ENCODE measurements at regions not wholly inside any gene's neighbourhood (a gene's known extent, or its start where the extent isn't known, plus 50 kb on each side); places are given as distances from the start of the nearest gene placed in this dataset.

GRCh38 chr7:81300753-81301152 is 381.9 kb upstream of the SEMA3C start:
- H3K4me3 ChIP-seq (replicated peaks; ENCODE audit: low read depth, low read length) = no peak overlapping the region
- no peaks in the 10 kb centered on the region for H3K27me3 ChIP-seq (replicated peaks; ENCODE audit: control insufficient read depth, insufficient read depth, low read length)
- no peak for TF ChIP-seq CTCF (IDR thresholded peaks at IDR 0.05; ENCODE audit: insufficient read depth, low read length, poor library complexity, severe bottlenecking)
- DNase-seq (ENCODE audit: extremely low read depth, insufficient read length) = no peak
- no peaks in the 10 kb centered on the region for H3K36me3 ChIP-seq (ENCODE audit: control insufficient read depth, insufficient read depth, low read length)

- Histone ChIP-seq H3K27me3 (replicated peaks; ENCODE audit: control insufficient read depth, insufficient read depth, low read length) (no peaks in the 10 kb centered on the region), H3K4me3 (replicated peaks; ENCODE audit: low read depth, low read length) (no peak overlapping the region), H3K36me3 (ENCODE audit: control insufficient read depth, insufficient read depth, low read length) (no peaks in the 10 kb centered on the region)
- no peak for DNase-seq (ENCODE audit: extremely low read depth, insufficient read length)
- no peak for TF ChIP-seq CTCF (IDR thresholded peaks at IDR 0.05; ENCODE audit: insufficient read depth, low read length, poor library complexity, severe bottlenecking)
These were observed 380.9 kb upstream of the SEMA3C start for GRCh38 chr7:81299711-81300110.

- DNase-seq (ENCODE audit: extremely low read depth, insufficient read length) = no peak
- H3K4me3 ChIP-seq (replicated peaks; ENCODE audit: low read depth, low read length) = no peak overlapping the region
- no peak for TF ChIP-seq CTCF (IDR thresholded peaks at IDR 0.05; ENCODE audit: insufficient read depth, low read length, poor library complexity, severe bottlenecking)
These were observed 380.3 kb upstream of the SEMA3C start for GRCh38 chr7:81298951-81299666.

GRCh38 chr7:81297317-81297716 is 378.5 kb upstream of the SEMA3C start:
- TF ChIP-seq CTCF (IDR thresholded peaks at IDR 0.05; ENCODE audit: insufficient read depth, low read length, poor library complexity, severe bottlenecking) = no peak
- H3K27me3 ChIP-seq (replicated peaks; ENCODE audit: control insufficient read depth, insufficient read depth, low read length) = no peaks in the 10 kb centered on the region
- DNase-seq (ENCODE audit: extremely low read depth, insufficient read length) = no peak
- no peak overlapping the region for H3K4me3 ChIP-seq (replicated peaks; ENCODE audit: low read depth, low read length)
- H3K36me3 ChIP-seq (ENCODE audit: control insufficient read depth, insufficient read depth, low read length) = no peaks in the 10 kb centered on the region

More at GRCh38 chr7:81298951-81299666, 380.3 kb upstream of the SEMA3C start:
- H3K36me3 ChIP-seq (ENCODE audit: control insufficient read depth, insufficient read depth, low read length) = no peaks in the 10 kb centered on the region
- H3K27me3 ChIP-seq (replicated peaks; ENCODE audit: control insufficient read depth, insufficient read depth, low read length) = no peaks in the 10 kb centered on the region

GRCh38 chr7:81296726-81297125 is 377.9 kb upstream of the SEMA3C start:
- TF ChIP-seq CTCF (IDR thresholded peaks at IDR 0.05; ENCODE audit: insufficient read depth, low read length, poor library complexity, severe bottlenecking) = no peak
- Histone ChIP-seq H3K4me3 (replicated peaks; ENCODE audit: low read depth, low read length) (no peak overlapping the region), H3K27me3 (replicated peaks; ENCODE audit: control insufficient read depth, insufficient read depth, low read length) (no peaks in the 10 kb centered on the region), H3K36me3 (ENCODE audit: control insufficient read depth, insufficient read depth, low read length) (no peaks in the 10 kb centered on the region)
- DNase-seq (ENCODE audit: extremely low read depth, insufficient read length) = no peak

All from GM06990 (cell line).